Right atrium auricular region (tissue), 2 donors: ENCODE measurements at regions not wholly inside any gene's neighbourhood (a gene's known extent, or its start where the extent isn't known, plus 50 kb on each side); places are given as distances from the start of the nearest gene placed in this dataset.

Experiments
- DNase-seq: peaks from one replicate; pipeline ENCODE4 v3.0.0-alpha.2; 2019; ENCODE audit warnings: low spot score
- H3K27ac ChIP-seq, 2 donors: fragments of 200-600 bp; sonication (generic); 1 replicate in 1 of 2; 2 replicates in 1 of 2; pipeline ENCODE4 v1.5.1; 2016 to 2019
- H3K27me3 ChIP-seq, 2 donors: fragments of 200-600 bp; sonication (generic); one replicate each; pipeline versions ENCODE4 v1.5.1 to v1.6.0; 2017 to 2019
- H3K36me3 ChIP-seq: fragments of 200-600 bp; sonication (generic); one replicate; pipeline ENCODE4 v1.5.1; 2016
- H3K4me1 ChIP-seq, 2 donors: fragments of 200-600 bp; sonication (generic); one replicate each; pipeline versions ENCODE4 v1.5.1 to v1.6.0; 2017 to 2019
- H3K4me3 ChIP-seq, 2 donors: fragments of 200-600 bp; sonication (generic); 1 replicate in 1 of 2; 2 replicates in 1 of 2; pipeline ENCODE4 v1.5.1; 2017 to 2019; ENCODE audit warnings: mild to moderate bottlenecking in 1 of 2, moderate library complexity in 1 of 2
- H3K9me3 ChIP-seq, 2 donors: fragments of 200-600 bp; sonication (generic); one replicate each; pipeline ENCODE4 v1.5.1; 2019
- TF ChIP-seq, protein P1 (sequence below), 2 donors: fragments of 200-600 bp; sonication (generic); IDR thresholded peaks; one replicate each; pipeline ENCODE4 v1.5.1; 2019; ENCODE audit warnings: antibody characterized with exemption in 2 of 2

DNA sequence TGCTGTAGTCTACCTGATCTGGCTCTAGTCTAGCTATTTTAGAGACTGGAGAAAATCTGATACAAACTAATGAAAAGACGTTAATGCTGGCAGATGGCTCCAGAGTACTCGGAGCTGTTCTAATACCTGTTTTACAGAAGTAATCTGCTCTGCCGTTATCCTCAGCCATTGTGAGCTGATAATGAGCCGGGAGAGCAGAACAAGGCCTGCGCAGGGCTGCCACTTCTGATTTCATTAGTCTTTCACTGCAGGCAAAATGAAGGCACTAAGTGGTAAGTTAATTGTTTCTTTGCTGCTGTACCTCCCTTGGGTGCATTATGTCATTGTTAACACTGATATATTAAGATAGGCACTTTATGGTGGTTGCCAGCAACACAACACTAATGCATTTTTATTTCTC, 456.4 kb upstream of the PFKP start:
- TF ChIP-seq, protein P1, sequence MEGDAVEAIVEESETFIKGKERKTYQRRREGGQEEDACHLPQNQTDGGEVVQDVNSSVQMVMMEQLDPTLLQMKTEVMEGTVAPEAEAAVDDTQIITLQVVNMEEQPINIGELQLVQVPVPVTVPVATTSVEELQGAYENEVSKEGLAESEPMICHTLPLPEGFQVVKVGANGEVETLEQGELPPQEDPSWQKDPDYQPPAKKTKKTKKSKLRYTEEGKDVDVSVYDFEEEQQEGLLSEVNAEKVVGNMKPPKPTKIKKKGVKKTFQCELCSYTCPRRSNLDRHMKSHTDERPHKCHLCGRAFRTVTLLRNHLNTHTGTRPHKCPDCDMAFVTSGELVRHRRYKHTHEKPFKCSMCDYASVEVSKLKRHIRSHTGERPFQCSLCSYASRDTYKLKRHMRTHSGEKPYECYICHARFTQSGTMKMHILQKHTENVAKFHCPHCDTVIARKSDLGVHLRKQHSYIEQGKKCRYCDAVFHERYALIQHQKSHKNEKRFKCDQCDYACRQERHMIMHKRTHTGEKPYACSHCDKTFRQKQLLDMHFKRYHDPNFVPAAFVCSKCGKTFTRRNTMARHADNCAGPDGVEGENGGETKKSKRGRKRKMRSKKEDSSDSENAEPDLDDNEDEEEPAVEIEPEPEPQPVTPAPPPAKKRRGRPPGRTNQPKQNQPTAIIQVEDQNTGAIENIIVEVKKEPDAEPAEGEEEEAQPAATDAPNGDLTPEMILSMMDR (IDR thresholded peaks at IDR 0.05), result no peak
- H3K27ac ChIP-seq, result no peak overlapping the region
- H3K27me3 ChIP-seq, result no peaks in the 10 kb centered on the region
- H3K4me1 ChIP-seq, result no peaks in the 10 kb centered on the region
- H3K4me3 ChIP-seq, result no peak overlapping the region
- no peak for DNase-seq
- peaks cover 0 to 8% of the 10 kb centered on the region in 2 donors for H3K9me3 ChIP-seq
- H3K36me3 ChIP-seq, result no peaks in the 10 kb centered on the region

DNA sequence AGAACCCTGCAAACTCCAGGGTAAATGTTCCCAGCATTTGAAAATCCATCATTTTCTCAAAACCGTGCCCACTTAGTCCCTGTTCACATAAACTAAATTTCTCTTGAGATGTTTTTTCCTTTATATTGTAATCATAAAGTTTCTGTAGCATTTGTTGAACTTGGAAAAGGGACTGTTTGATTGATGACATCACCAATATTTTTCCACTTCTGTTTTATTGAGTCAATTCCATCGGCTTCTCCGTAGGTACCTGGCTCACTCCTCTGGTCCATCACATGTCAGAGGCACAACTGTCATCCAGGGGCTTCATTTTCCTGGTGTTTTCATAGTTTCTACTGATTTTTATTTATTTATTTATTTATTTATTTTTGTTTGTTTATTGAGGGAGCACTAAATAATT, 462.5 kb upstream of the PFKP start:
- Histone ChIP-seq H3K36me3 (no peaks in the 10 kb centered on the region), H3K4me3 (no peak overlapping the region), H3K27ac (no peak overlapping the region), H3K27me3 (no peaks in the 10 kb centered on the region), H3K9me3 (no peaks in the 10 kb centered on the region), H3K4me1 (no peaks in the 10 kb centered on the region)
- TF ChIP-seq, protein P1 (IDR thresholded peaks at IDR 0.05), result no peak
- DNase-seq, result no peak

DNA sequence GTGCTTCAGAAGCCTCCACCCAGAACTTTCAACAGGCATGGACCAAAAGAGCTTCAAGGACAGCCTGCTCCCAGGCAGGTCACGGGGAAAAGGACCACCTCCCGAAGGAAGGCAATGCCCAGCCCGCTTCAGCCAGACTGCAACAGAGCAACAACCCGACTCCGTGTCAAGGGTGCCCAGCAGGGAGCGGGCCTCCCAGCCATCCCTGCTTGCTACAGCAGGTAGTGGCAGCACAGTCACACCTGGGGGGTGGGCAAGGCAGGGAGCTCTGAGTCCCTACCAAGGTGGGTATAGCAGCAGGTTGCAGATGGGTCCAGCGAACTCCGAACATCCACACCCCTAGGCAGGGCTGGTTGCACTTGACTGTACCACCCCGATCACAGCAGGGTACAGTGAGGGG, 467.8 kb upstream of the PFKP start:
- no peaks in the 10 kb centered on the region for H3K9me3 ChIP-seq
- H3K4me1 ChIP-seq, result no peaks in the 10 kb centered on the region
- no peak overlapping the region for H3K27ac ChIP-seq
- no peak overlapping the region for H3K4me3 ChIP-seq
- no peak for DNase-seq
- no peaks in the 10 kb centered on the region for H3K27me3 ChIP-seq
- TF ChIP-seq, protein P1 (IDR thresholded peaks at IDR 0.05), result no peak
- H3K36me3 ChIP-seq, result no peaks in the 10 kb centered on the region

DNA sequence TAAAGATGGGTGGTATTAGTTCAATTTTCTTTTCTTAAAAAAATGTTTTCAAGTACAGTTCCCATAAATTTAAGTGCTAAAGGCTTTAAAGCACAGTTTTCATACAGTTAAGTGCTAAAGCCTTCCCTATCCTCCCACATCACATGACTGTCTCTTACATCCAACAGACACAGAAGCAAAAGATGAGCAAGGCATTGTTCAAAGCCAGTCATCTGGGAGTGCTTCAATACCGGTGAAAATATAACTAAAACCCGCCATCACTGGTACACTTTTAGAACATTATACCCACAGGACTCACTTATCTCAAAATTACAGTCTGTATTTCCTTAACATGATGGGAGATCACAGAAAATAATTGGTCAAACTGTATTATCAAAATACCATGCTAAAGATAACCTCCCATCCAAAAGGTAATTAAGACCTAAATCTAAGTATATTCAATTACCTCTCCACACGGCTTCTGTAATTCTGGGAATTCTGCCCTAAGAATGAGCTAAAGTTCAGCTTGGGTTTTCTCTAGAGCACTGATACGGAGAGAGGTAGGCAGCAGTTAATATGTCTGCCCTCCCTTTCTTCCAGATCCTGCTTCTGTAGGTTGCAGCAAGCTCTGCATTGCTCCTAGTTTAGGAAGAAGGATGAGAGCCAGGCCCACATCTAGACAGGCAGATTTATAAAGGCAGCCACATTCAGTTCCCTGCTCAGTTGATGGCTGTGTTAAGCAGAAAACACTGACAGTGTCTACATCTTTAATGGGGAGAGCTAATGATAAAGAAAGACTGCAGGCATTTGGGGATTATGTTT, 474.8 kb upstream of the PFKP start:
- no peaks in the 10 kb centered on the region for H3K9me3 ChIP-seq
- TF ChIP-seq, protein P1 (IDR thresholded peaks at IDR 0.05), result no peak
- H3K4me1 ChIP-seq, result no peaks in the 10 kb centered on the region
- no peaks in the 10 kb centered on the region for H3K27me3 ChIP-seq
- DNase-seq, result no peak
- no peaks in the 10 kb centered on the region for H3K36me3 ChIP-seq
- H3K27ac ChIP-seq, result no peak overlapping the region
- no peak overlapping the region for H3K4me3 ChIP-seq

DNA sequence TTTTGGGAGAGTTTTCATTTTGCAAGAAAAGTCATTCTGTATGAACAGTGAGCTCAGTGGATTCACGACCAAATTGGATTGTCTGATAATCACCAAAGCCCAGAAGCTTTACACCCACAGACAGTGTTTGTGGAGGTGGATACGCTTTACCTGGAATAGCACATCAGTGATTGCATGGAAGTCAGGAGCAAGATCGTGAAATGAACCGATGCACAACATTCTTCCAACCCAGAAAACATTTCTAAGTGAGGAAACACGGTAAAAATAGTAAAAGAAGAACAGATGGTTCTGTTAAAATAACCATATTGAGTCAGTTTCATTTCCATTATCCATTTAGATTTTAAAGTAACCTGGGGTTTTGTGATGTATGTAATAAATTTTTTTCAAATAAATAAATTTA, 478.2 kb upstream of the PFKP start:
- H3K4me1 ChIP-seq, result no peaks in the 10 kb centered on the region
- no peaks in the 10 kb centered on the region for H3K36me3 ChIP-seq
- TF ChIP-seq, protein P1 (IDR thresholded peaks at IDR 0.05), result no peak
- H3K27ac ChIP-seq, result no peak overlapping the region
- no peaks in the 10 kb centered on the region for H3K27me3 ChIP-seq
- no peak overlapping the region for H3K4me3 ChIP-seq
- H3K9me3 ChIP-seq, result no peaks in the 10 kb centered on the region
- no peak for DNase-seq

DNA sequence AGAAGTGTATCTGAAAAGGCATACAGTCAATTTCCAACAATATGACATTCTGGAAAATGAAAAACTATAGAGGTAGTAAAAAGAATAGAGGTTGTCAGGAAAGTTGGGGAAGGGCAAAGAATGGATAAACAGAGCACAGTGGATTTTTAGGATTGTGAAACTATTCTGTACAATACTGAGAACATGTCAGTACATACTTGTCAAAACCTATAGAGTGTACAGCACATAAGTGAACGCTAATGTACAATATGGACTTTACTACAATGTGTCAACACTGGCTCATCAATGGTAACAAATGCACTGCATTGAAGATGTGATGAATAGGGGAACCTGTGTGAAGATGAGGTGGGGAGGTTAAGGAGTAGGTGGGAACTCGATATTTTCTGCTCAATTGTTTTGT, 483.0 kb upstream of the PFKP start:
- no peaks in the 10 kb centered on the region for H3K27me3 ChIP-seq
- no peaks in the 10 kb centered on the region for H3K9me3 ChIP-seq
- H3K36me3 ChIP-seq, result no peaks in the 10 kb centered on the region
- H3K4me1 ChIP-seq, result no peaks in the 10 kb centered on the region
- TF ChIP-seq, protein P1 (IDR thresholded peaks at IDR 0.05), result no peak
- no peak overlapping the region for H3K4me3 ChIP-seq
- no peak for DNase-seq
- no peak overlapping the region for H3K27ac ChIP-seq
